Stimulated activated naive B cell treated with anti-CD40 and anti-IgM and Interleukin-4, amounts not matched to agents 10 μg/mL and 1 μg/mL and 100 μg/mL, for 72 hours (primary cell): ENCODE measurements at regions not wholly inside any gene's neighbourhood (a gene's known extent, or its start where the extent isn't known, plus 50 kb on each side); places are given as distances from the start of the nearest gene placed in this dataset.

Source experiments
- ATAC-seq, 2 donors: fragments of 150-1000 bp; cut with Tn5 transposase; replicated peaks; 2 replicates each; pipeline ENCODE4 v1.10.0; 2021; ENCODE audit warnings: moderate library complexity in 1 of 2
- DNase-seq: peaks from one replicate; pipeline ENCODE4 v3.0.0; 2021
- H3K27ac Mint-ChIP-seq: one replicate; pipeline ENCODE4 v1.8.0; 2022; ENCODE audit warnings: mild to moderate bottlenecking, mixed read lengths
- H3K27me3 Mint-ChIP-seq, 2 donors: one replicate each; pipeline ENCODE4 v1.8.0; 2022; ENCODE audit warnings: mixed read lengths in 2 of 2
- H3K36me3 Mint-ChIP-seq, 2 donors: one replicate each; pipeline ENCODE4 v1.8.0; 2022; ENCODE audit warnings: mixed read lengths in 2 of 2, mild to moderate bottlenecking in 1 of 2
- H3K4me1 Mint-ChIP-seq, 2 donors: one replicate each; pipeline ENCODE4 v1.8.0; 2022; ENCODE audit warnings: mixed read lengths in 2 of 2, mild to moderate bottlenecking in 1 of 2
- H3K4me3 Mint-ChIP-seq, 2 donors: one replicate each; pipeline ENCODE4 v1.8.0; 2022; ENCODE audit warnings: mild to moderate bottlenecking in 2 of 2, mixed read lengths in 2 of 2, moderate library complexity in 1 of 2
- H3K9me3 Mint-ChIP-seq, 2 donors: one replicate each; pipeline ENCODE4 v1.8.0; 2022; ENCODE audit warnings: mixed read lengths in 2 of 2, mild to moderate bottlenecking in 1 of 2

DNA sequence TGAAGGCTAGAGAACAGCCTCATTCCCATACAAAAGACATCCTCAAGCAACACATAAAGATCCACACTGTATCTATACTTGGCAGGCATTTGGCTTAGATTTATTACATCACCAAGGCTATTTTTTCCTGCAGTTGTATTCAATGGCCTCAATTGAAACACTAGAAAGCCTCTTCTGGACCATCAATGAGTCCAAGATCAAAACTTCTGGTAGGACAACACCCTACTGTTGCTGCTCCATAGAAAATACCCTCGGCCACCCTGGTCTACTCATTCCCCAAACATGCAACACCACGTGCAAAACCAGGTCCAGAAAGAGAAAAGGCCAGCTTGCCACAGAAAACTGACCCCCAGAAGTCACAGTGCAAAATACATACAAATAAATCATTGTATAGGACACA is 56.9 kb upstream of the CADM1 start:
- H3K36me3 Mint-ChIP-seq, result no peaks in the 10 kb centered on the region
- H3K9me3 Mint-ChIP-seq, result no peaks in the 10 kb centered on the region
- H3K27ac Mint-ChIP-seq, result no peak overlapping the region
- no peaks in the 10 kb centered on the region for H3K4me1 Mint-ChIP-seq
- DNase-seq (no peak), ATAC-seq (no peak)
- no peaks in the 10 kb centered on the region for H3K27me3 Mint-ChIP-seq
- H3K4me3 Mint-ChIP-seq, result no peak overlapping the region

- no peaks in the 10 kb centered on the region for H3K36me3 Mint-ChIP-seq
- no peak overlapping the region for H3K27ac Mint-ChIP-seq
- no peaks in the 10 kb centered on the region for H3K27me3 Mint-ChIP-seq
- H3K9me3 Mint-ChIP-seq, result no peaks in the 10 kb centered on the region
- DNase-seq, result no peak
- no peak overlapping the region for H3K4me3 Mint-ChIP-seq
- no peak for ATAC-seq
- H3K4me1 Mint-ChIP-seq, result no peaks in the 10 kb centered on the region
Observed at GRCh38 chr11:115558635-115559034, 54.4 kb upstream of the CADM1 start.

- no peak overlapping the region for H3K27ac Mint-ChIP-seq
- no peaks in the 10 kb centered on the region for H3K27me3 Mint-ChIP-seq
- H3K36me3 Mint-ChIP-seq, result no peaks in the 10 kb centered on the region
- ATAC-seq, result no peak
- H3K4me3 Mint-ChIP-seq, result no peak overlapping the region
- H3K9me3 Mint-ChIP-seq, result peaks cover 0 to 4% of the 10 kb centered on the region in 2 donors
- no peaks in the 10 kb centered on the region for H3K4me1 Mint-ChIP-seq
- DNase-seq, result no peak
Observed at GRCh38 chr11:115557681-115558080, 53.5 kb upstream of the CADM1 start.

DNA sequence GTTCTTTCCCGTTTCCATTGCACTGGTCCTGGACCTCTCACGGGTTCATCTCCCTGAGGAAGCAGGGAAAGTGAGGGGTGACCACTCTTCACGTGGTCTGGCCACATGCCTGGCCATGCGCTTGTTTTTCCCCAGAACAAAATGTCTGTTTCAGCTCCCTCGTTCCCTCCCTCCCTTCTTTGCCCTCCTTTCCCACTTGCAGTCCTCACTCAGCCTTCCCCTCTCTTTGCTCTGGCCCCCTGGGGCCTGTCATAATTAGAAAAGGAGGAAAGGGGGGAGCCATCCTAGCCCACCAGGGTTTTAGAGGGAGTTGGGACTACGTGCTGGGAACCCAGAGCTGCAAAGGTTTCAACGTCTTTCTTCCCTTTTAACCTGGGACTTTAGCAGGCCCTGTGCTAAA is 52.8 kb upstream of the CADM1 start:
- H3K9me3 Mint-ChIP-seq, result peaks cover 0 to 4% of the 10 kb centered on the region in 2 donors
- DNase-seq (no peak), ATAC-seq (no peak)
- no peak overlapping the region for H3K4me3 Mint-ChIP-seq
- H3K4me1 Mint-ChIP-seq, result no peaks in the 10 kb centered on the region
- no peak overlapping the region for H3K27ac Mint-ChIP-seq
- no peaks in the 10 kb centered on the region for H3K27me3 Mint-ChIP-seq
- no peaks in the 10 kb centered on the region for H3K36me3 Mint-ChIP-seq

DNA sequence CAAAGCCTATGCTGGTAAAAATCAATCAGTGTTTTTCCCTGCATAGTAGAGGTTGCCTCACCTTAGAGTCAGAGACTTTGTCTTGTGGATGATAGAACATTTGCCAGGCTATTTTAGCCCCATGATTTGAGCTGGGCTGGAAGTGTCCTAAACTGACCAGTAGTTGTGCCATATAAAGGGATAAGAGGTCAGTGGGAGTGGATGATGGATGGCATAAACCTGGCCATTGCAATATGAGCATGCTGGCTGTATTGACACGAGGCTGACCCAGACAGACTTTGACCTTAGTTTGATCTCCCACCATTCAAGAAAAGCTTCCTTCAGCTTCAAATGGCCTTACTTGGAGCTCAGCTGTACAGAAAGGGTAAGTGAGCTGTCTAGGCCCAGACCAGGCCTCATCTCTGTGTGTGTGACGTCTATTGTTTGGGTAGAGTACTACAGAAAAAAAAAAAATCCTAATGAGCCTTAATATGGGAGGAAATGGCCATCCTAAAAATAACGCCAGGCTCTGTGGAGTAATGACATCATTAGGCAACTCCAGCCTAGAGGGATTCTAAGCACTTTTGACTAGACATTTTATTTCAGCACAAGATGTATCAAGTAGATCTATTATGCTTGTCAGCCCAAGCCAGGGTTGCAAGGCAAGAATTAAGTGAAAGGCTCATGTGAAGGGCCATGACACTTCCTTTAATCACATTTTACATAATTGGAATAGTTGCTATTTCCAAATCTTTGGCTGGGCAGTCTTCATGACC is 51.3 kb upstream of the CADM1 start:
- Mint-ChIP-seq H3K4me3 (no peak overlapping the region), H3K9me3 (peaks cover 0 to 4% of the 10 kb centered on the region in 2 donors), H3K27ac (no peak overlapping the region), H3K36me3 (no peaks in the 10 kb centered on the region), H3K27me3 (no peaks in the 10 kb centered on the region), H3K4me1 (no peaks in the 10 kb centered on the region)
- no peak for ATAC-seq
- no peak for DNase-seq
